GM13977 (cell line): ENCODE measurements at regions not wholly inside any gene's neighbourhood (a gene's known extent, or its start where the extent isn't known, plus 50 kb on each side); places are given as distances from the start of the nearest gene placed in this dataset.

ENCODE experiments used
- DNase-seq: peaks from one replicate; pipeline ENCODE4 v3.0.0; 2012; ENCODE audit warnings: low spot score
- in situ Hi-C: fragments of 300-500 bp; cut with MboI; formaldehyde crosslinking; loops from one replicate; pipeline ENCODE4 v1.12.0; 2022; ENCODE audit warnings: low sequenced_read_pairs, low pct_unique_long_range_greater_than_20kb, mixed read lengths, inconsistent platforms; ENCODE audit not compliant: unreplicated experiment
- TF ChIP-seq, protein P1 (sequence below): IDR thresholded peaks from 2 replicates; pipeline ENCODE4 v1.5.1; 2012; ENCODE audit warnings: mild to moderate bottlenecking, control low read depth; ENCODE audit not compliant: insufficient read depth; ENCODE audit errors: extremely low read depth, missing control alignments

DNA sequence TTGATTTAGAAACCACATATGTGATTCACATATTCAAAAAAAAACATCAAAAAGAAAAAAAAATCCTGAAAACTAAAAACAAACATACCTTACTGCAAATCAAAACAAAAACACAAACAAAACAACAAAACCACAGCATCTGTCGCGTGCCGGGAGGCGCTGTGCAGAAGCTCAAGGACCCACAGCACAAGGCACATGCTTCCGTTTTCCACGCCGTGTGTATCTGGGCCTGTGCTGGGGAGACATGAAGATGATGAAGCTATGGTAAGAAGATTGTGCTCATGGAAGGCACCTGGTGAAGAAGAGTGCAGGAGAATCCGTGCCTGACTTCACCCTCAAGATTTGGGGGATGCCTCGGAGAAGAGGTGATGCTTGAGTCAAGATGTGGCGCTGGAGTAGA, 788.9 kb upstream of the ARRDC4 start:
- in situ Hi-C loops, result no loop called here
- no peak for DNase-seq
- TF ChIP-seq, protein P1, sequence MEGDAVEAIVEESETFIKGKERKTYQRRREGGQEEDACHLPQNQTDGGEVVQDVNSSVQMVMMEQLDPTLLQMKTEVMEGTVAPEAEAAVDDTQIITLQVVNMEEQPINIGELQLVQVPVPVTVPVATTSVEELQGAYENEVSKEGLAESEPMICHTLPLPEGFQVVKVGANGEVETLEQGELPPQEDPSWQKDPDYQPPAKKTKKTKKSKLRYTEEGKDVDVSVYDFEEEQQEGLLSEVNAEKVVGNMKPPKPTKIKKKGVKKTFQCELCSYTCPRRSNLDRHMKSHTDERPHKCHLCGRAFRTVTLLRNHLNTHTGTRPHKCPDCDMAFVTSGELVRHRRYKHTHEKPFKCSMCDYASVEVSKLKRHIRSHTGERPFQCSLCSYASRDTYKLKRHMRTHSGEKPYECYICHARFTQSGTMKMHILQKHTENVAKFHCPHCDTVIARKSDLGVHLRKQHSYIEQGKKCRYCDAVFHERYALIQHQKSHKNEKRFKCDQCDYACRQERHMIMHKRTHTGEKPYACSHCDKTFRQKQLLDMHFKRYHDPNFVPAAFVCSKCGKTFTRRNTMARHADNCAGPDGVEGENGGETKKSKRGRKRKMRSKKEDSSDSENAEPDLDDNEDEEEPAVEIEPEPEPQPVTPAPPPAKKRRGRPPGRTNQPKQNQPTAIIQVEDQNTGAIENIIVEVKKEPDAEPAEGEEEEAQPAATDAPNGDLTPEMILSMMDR, result no peak

DNA sequence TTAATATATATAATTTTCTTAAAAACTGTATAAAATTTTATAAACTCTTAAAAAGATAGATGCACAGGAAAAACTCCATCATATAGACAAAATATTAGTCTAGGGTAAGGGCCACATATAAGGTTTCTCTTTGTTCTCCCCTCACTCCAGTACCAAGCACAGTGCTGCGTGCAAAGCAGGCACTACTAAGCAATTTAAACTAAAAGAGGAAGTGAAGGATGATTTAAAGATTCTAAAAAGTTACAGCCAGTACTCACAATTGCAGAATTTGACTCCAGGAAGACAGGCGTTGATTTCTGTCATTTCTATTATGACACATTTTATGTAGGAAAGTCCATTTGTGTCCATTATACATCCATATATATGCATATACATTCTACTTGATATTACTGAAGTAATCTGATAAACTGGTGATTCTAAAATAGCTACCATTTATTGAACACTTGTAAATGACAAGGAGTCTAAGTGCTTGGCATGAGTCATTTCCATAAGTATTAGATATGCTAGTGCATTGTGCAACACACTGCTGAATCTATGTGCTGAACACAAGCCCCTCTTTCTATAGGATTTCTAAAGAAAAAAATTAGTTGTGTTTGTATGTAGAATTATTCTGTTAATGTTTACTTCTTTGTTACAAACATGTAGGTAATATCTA, 785.5 kb upstream of the ARRDC4 start:
- TF ChIP-seq, protein P1, result no peak
- in situ Hi-C loops, result no loop called here
- DNase-seq, result no peak

DNA sequence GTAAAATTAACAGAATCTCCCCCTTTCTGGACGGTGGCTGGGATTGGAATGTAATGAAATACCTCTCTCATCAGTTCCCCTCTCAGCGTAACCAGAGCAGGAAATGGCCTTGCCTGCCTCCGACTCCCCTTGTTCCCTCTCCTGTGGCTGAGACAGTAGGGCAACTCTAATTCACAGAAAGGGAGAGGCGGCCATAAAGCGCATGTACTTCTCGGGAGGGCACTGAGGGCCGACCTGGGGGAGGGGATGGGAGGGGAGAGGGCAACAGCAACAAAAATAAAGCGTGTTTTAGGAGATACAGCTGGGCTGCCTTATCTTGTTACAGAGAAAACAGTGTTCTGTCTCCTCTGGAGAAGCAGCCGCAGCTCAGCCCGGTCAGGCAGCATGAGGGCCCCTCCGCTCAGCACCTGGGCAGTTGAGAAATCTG, 783.3 kb upstream of the ARRDC4 start:
- in situ Hi-C loops, result no loop called here
- TF ChIP-seq, protein P1, result no peak
- no peak for DNase-seq

DNA sequence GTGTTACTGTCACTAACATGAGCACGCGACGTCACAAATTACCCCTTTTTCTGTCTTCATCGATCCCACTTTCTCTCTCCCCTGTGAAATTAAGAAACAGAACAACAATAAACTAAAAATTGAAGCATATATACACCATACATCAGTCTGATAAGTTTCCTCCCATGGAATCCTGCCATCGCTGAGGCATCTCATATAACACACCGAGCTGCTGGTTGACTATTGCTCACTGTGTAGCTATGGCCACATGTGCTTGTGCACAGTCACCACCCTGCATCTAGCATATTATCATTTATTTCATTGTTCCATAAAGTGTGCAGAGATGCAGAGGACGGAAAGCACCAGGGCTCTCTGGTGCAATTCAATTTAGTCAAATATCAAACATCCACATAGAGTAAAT, 777.9 kb upstream of the ARRDC4 start:
- TF ChIP-seq, protein P1, result no peak
- in situ Hi-C loops, result no loop called here
- DNase-seq, result no peak

DNA sequence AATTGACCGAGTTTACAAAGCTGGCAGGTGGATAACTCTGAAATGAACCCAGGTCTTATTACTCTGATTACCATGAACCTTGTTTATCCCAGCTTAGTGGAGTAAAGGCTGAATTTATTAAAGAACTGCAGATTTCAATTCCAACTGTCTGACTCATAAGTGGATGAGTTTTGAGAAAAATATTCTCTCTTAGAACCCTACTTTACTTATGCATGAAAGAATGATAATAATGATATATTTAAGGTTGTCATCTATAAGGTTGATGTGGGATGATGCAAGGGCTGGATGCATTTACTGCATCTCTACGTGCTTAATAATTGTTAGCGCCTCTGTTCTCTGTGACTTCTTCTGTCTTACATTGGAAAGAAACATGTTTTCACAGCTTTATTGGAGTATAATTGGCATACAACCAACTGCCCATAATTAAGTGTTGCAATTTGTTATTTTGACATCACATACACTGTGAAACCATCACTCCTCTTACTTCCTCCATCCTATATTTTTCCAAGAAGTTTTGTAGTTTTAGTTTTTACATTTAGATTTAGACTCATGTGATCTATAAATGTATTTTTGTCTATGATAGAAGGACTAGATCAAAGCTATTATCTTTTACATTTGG, 771.2 kb upstream of the ARRDC4 start:
- no peak for DNase-seq
- TF ChIP-seq, protein P1, result no peak
- in situ Hi-C loops, result no loop called here

DNA sequence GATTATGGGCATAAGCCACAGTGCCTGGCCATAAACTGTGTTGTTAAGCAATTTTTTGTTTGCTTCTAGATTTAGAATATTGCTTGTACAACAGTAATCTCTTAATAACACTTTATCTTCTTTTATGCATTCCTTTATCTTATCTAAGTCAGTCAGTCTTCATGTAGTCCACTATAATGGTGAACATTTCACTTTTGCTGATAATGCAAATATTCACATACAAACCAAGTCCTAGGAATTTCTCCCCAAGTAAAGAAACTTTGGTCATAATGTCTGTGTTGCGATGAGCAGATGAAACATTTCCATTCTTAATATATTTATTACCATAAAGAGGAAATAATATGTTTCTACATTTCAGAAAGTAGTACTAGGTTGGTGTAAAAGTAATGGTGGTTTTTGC, 765.8 kb upstream of the ARRDC4 start:
- DNase-seq, result no peak
- TF ChIP-seq, protein P1, result no peak
- in situ Hi-C loops, result no loop called here
